ENCODE measurements at regions not wholly inside any gene's neighbourhood (a gene's known extent, or its start where the extent isn't known, plus 50 kb on each side); places are given as distances from the start of the nearest gene placed in this dataset.

- TF ChIP-seq DMTF1 (CRISPR knock-in tag; IDR thresholded peaks at IDR 0.05) (no peak), ZNF788 (CRISPR knock-in tag; IDR thresholded peaks at IDR 0.05; ENCODE audit: borderline replicate concordance) (no peak), KLF11 (CRISPR knock-in tag; IDR thresholded peaks at IDR 0.05) (no peak)
Measured at GRCh38 chr3:5788496-5788895, 601.0 kb downstream of the EDEM1 start (continued).

- intact Hi-C loops (cut with micrococcal nuclease; ENCODE audit: unreplicated experiment) (no loop called here), in situ Hi-C loops (cut with HindIII; ENCODE audit: extremely low pct_ligation_motif_present, low pct_unique_long_range_greater_than_20kb) (no loop called here)
- no peaks in the 10 kb centered on the region for H3K79me2 ChIP-seq (ENCODE audit: insufficient read depth, low read length)
- no peaks in the 10 kb centered on the region for H4K20me1 ChIP-seq (ENCODE audit: insufficient read depth, low read length)
- ChIA-PET POLR2A (no interaction called here), CTCF (ENCODE audit: low intra/inter-chr PET ratio, low total read pairs) (no interaction called here)
- no peaks in the 10 kb centered on the region for H3K36me3 ChIP-seq (replicated peaks in 1 of 2; ENCODE audit: control insufficient read depth in 1 of 2, insufficient read depth in 2 of 2, low read length in 2 of 2)
- ATAC-seq, result no peak
- FAIRE-seq, result no peak
- H3K4me3 ChIP-seq (replicated peaks in 1 of 3; ENCODE audit: insufficient read depth in 1 of 3, low read depth in 2 of 3, low read length in 3 of 3), result no peak overlapping the region
- H3K9ac ChIP-seq (ENCODE audit: insufficient read depth, low read depth, low read length), result no peak overlapping the region
- no peak overlapping the region for H3K27ac ChIP-seq (ENCODE audit: extremely low read length, insufficient read depth, low read length)
- no peaks in the 10 kb centered on the region for H3K4me1 ChIP-seq (ENCODE audit: insufficient read depth, low read length)
- peaks cover 15% of the 10 kb centered on the region for H3K9me3 ChIP-seq (ENCODE audit: low read length)
- no peaks in the 10 kb centered on the region for H3K27me3 ChIP-seq (ENCODE audit: control insufficient read depth in 1 of 2, insufficient read depth in 2 of 2, low read length in 2 of 2)
- H2AFZ ChIP-seq (ENCODE audit: low read length), result no peak overlapping the region
- no peak overlapping the region for H3K4me2 ChIP-seq (ENCODE audit: low read depth, low read length)
- 0% methylated on average over 1 of the region's 1 CpG for WGBS (ENCODE audit: low lambda C conversion rate)
- DNase-seq (ENCODE audit: low spot score), result no peak
- TF ChIP-seq ZMYM4 (CRISPR knock-in tag; IDR thresholded peaks at IDR 0.05) (no peak), CC2D1A (CRISPR knock-in tag; IDR thresholded peaks at IDR 0.05) (no peak), GPN1 (CRISPR knock-in tag; IDR thresholded peaks at IDR 0.05; ENCODE audit: borderline replicate concordance) (no peak), ZFP62 (CRISPR knock-in tag; IDR thresholded peaks at IDR 0.05) (no peak), BCL6 (CRISPR knock-in tag; IDR thresholded peaks at IDR 0.05) (no peak), NFRKB (IDR thresholded peaks at IDR 0.05) (no peak), ELF3 (CRISPR knock-in tag; IDR thresholded peaks at IDR 0.05) (no peak), RBM39 (IDR thresholded peaks at IDR 0.05; ENCODE audit: low read depth, low read length, poor library complexity, severe bottlenecking) (no peak), CBX5 (CRISPR knock-in tag; IDR thresholded peaks at IDR 0.05; ENCODE audit: borderline replicate concordance) (no peak), ZNF512B (CRISPR knock-in tag; IDR thresholded peaks at IDR 0.05; ENCODE audit: borderline replicate concordance) (no peak), MZF1 (CRISPR knock-in tag; IDR thresholded peaks at IDR 0.05; ENCODE audit: borderline replicate concordance) (no peak), ZNF317 (CRISPR knock-in tag; IDR thresholded peaks at IDR 0.05) (no peak), SMAD9 (CRISPR knock-in tag; IDR thresholded peaks at IDR 0.05) (no peak), PBX3 (CRISPR knock-in tag; IDR thresholded peaks at IDR 0.05; ENCODE audit: borderline replicate concordance) (no peak), ZNF138 (CRISPR knock-in tag; IDR thresholded peaks at IDR 0.05; ENCODE audit: low read depth) (no peak)
- BruUV-seq (replicated peaks), result no TSS peak
Measured at GRCh38 chr3:5791558-5791957, 604.1 kb downstream of the EDEM1 start.
